ENCODE measurements at regions not wholly inside any gene's neighbourhood (a gene's known extent, or its start where the extent isn't known, plus 50 kb on each side); places are given as distances from the start of the nearest gene placed in this dataset.

- TF ChIP-seq EZH2phosphoT487 (IDR thresholded peaks at IDR 0.05; ENCODE audit: low read depth, severe bottlenecking, unreplicated experiment) (no peak), CTCF (IDR thresholded peaks at IDR 0.05; ENCODE audit: poor library complexity) (no peak), EZH2 (IDR thresholded peaks at IDR 0.05; ENCODE audit: borderline replicate concordance) (no peak)
These were observed 727.2 kb downstream of the C4orf33 start for GRCh38 chr4:129823105-129823504.

Measured in hepatocyte (in vitro differentiated cells).